Body of pancreas (tissue), 4 donors: ENCODE measurements at regions not wholly inside any gene's neighbourhood (a gene's known extent, or its start where the extent isn't known, plus 50 kb on each side); places are given as distances from the start of the nearest gene placed in this dataset.

ENCODE experiments used
- POLR2A ChIP-seq, 3 donors: fragments of 450-650 bp; IDR thresholded peaks; one replicate each; pipeline ENCODE4 v1.6.1; 2016; ENCODE audit warnings: antibody characterized with exemption in 3 of 3, mild to moderate bottlenecking in 2 of 3
- TF ChIP-seq, protein P1 (sequence below), 7 experiments: fragments of 450-650 bp in 4 of 7; fragments of 200-600 bp in 3 of 7; sonication (generic) in 3 of 7; IDR thresholded peaks; one replicate each; pipeline ENCODE4 v1.5.1; 2016 to 2019; ENCODE audit warnings: antibody characterized with exemption in 7 of 7

GRCh38 chr2:103164748-103165147, 402.9 kb downstream of the TMEM182 start:
- TF ChIP-seq POLR2A (IDR thresholded peaks at IDR 0.05) = no peak
- TF ChIP-seq, protein P1, sequence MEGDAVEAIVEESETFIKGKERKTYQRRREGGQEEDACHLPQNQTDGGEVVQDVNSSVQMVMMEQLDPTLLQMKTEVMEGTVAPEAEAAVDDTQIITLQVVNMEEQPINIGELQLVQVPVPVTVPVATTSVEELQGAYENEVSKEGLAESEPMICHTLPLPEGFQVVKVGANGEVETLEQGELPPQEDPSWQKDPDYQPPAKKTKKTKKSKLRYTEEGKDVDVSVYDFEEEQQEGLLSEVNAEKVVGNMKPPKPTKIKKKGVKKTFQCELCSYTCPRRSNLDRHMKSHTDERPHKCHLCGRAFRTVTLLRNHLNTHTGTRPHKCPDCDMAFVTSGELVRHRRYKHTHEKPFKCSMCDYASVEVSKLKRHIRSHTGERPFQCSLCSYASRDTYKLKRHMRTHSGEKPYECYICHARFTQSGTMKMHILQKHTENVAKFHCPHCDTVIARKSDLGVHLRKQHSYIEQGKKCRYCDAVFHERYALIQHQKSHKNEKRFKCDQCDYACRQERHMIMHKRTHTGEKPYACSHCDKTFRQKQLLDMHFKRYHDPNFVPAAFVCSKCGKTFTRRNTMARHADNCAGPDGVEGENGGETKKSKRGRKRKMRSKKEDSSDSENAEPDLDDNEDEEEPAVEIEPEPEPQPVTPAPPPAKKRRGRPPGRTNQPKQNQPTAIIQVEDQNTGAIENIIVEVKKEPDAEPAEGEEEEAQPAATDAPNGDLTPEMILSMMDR (IDR thresholded peaks at IDR 0.05) = no peak
